PC-3 (cell line): ENCODE measurements at regions not wholly inside any gene's neighbourhood (a gene's known extent, or its start where the extent isn't known, plus 50 kb on each side); places are given as distances from the start of the nearest gene placed in this dataset.

Experiments
- CTCF ChIP-seq: fragments of 300-600 bp; sonication (generic); conservative IDR thresholded peaks from 2 replicates; pipeline ENCODE4 v1.5.1; 2017; ENCODE audit warnings: antibody characterized with exemption, low read depth, mild to moderate bottlenecking, low read length
- EZH2 ChIP-seq: fragments of 300-600 bp; sonication (generic); IDR thresholded peaks from one replicate; pipeline ENCODE4 v1.6.1; 2017; ENCODE audit warnings: antibody characterized with exemption, mild to moderate bottlenecking, low read length; ENCODE audit not compliant: unreplicated experiment
- EZH2phosphoT487 ChIP-seq: fragments of 300-600 bp; sonication (generic); IDR thresholded peaks from 2 replicates; pipeline ENCODE4 v1.6.1; 2018; ENCODE audit warnings: mild to moderate bottlenecking, antibody characterized with exemption, low read length, borderline replicate concordance

DNA sequence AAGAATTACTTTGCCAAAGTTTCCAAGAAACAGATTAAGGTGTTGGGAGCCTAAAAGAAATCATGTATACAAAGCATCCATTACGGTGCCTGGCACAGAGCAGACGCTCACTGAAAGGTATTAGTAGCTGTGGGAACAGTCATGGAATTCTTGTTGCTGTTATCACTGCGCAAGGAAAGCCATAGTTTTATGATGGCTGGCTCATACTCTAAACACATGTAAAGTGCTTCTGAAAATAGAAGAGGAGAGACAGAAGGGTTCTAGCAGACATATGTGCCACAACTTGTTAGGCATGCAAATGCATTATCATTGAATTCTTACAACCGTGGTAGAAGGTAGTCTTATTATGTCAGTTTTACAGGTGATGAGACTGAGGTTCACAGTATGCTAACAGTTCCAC, 112.4 kb downstream of the TENT5A start:
- TF ChIP-seq CTCF (no peak), EZH2 (no peak), EZH2phosphoT487 (no peak)
